Superior temporal gyrus (tissue), 1 donor: ENCODE measurements at regions not wholly inside any gene's neighbourhood (a gene's known extent, or its start where the extent isn't known, plus 50 kb on each side); places are given as distances from the start of the nearest gene placed in this dataset.

Experiments used
- DNase-seq: peaks from one replicate; pipeline ENCODE4 v3.0.0-alpha.2; 2016; ENCODE audit errors: extremely low spot score

- no peak for DNase-seq
These were observed 507.1 kb downstream of the TLE4 start for GRCh38 chr9:80078826-80079225.

GRCh38 chr9:80077059-80077458, 505.3 kb downstream of the TLE4 start:
- DNase-seq: no peak

- DNase-seq: no peak
These were observed 504.4 kb downstream of the TLE4 start for GRCh38 chr9:80076162-80076561.

- no peak for DNase-seq
These were observed 502.7 kb downstream of the TLE4 start for GRCh38 chr9:80074439-80074838.

DNA sequence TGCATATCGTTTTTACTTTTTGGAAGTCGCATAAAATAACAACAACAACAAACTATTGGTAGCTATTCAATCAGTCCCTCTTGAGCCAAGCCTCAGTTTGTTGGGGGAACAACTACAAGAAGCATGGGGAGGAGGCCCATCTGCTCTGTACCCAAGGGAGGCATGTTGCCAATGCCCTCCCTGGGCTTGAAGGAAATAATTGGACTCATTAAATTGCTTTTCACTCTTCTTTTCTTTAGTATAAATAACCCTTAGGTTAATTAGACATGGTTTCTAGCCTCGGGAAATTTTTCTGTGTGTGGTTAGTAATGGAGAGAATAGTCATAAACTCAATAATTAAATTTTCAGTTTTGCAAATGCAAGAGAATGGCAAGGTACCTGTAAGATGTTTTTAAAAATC, 500.7 kb downstream of the TLE4 start:
- no peak for DNase-seq

- no peak for DNase-seq
These were observed 498.4 kb downstream of the TLE4 start for GRCh38 chr9:80070071-80070742.

DNA sequence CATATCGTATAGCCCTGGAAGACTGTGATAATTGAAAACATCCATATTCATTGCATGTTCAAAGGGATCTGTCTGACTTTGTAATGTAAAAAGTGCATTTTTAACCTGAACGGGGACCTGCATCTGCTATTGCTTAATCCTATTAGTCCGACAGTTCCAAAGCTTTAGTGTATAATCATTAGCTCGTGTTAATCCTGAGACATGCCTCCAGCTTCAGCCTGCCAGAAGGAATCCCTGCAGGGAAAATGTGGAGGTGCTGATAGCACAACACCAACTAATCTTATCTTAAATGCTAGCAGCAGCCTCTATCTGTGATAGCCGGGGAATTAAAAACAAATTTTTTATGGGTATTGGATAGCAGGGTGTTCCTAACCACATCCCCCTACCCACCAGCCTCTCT, 495.2 kb downstream of the TLE4 start:
- DNase-seq: no peak

DNA sequence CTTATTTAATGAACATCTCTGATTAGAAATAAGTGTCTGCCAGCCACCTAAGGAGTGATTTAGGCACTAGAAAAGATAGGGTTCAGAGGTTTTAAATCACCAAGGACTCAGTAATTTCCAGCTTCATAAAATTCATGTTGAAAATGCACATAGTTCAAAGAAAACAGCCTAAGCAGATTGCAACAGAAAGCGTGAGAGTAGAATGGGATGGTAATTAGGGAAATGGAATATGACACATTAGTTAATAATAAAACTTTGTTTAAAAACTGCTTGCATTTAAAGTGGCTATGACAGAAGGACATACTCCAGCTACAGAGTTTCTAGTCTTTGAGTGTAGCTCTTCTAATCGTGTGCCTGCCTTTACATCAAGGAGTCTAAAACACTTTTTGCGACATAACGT, 490.8 kb downstream of the TLE4 start:
- DNase-seq: no peak

GRCh38 chr9:80061940-80062339, 490.2 kb downstream of the TLE4 start:
- no peak for DNase-seq

DNA sequence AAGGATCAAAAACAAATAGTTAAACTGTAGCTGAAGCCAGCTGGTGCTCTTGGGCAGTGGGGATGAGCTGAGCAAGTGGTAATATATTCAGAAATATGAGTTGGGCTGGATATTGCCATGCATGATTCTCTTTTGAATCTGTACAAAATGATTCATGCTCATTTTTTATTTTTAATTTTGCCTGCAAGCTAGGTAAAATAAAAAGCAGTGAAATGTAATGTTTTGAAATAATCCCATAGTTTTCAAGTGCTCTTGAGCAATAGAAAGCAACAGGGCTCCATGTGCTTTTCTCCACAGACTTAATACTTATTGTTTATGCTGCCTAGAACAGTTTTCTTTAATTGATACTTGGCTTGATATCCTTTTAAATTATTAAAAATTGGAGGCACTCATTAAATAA, 489.3 kb downstream of the TLE4 start:
- peak; percentile 15 for DNase-seq

GRCh38 chr9:80059979-80060378, 488.2 kb downstream of the TLE4 start:
- no peak for DNase-seq

- DNase-seq: no peak
These were observed 487.4 kb downstream of the TLE4 start for GRCh38 chr9:80059191-80059590.

DNA sequence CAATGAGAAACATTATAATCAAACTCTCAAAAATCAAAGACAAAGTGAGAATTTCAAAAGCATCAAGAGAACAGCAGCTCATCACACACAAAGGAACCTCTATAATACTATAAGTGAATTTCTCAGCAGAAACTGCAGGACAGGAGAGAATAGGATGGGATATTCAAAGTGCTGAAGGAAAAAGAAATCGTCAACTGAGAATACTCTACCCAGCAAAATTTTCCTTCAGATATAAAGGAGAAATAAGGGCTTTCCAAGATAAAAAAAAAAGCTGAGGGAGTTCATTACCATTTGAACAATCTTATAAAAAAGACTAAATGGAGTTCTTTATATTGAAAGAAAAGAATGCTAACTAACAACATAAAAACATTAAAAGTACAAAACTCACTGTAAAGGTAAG, 481.1 kb downstream of the TLE4 start:
- no peak for DNase-seq

DNA sequence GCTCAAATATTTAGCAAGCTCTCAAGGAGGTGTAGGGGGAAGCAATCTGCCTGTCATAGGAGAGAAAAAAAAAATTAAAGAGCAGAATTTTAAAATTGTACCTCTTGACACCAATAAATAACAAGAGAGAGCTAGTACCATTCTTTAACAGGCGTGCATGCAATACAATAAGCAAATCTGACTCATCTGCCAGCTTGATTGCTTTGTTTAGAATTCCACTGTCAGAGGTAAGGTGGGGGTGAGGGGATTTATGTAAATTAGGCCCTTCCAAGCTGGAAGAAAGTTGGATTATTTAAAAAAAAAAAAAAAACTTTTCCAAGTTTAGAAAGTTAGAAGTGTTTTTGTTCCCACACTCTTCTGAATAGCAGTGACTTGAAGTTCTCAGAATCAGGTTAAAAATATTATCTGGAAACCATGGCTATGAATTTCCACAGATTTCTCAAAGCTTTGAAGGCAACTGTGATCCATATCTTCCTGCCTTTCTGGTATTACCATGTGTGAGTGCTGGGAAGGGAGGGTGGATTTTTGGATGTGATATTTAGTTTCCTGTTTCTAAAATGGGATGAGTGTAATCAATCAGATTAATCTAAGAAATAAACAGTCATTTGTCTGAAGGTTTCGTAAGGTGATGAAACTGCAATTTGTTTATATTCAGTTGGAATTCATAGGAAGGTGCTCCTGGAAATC, 477.5 kb downstream of the TLE4 start:
- DNase-seq: no peak

GRCh38 chr9:80046481-80046880, 474.7 kb downstream of the TLE4 start:
- DNase-seq: no peak

DNA sequence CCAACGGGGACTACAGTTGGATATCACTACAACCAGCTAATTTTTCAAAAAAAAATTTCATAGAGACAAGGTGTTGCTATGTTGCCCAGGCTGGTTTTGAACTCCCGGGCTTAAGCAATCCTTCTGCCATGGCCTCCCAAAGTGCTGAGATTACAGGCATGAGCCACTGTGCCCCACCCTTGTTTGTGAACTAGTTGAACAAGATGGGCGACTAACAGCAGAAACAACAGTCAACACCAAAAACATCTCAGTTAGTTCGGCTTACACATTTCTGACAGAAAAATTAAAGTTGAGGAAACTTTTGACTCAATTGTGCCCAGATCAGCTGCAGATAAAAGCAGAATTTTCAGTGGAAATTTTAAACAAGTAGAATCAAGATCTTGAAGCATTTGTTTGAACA, 470.1 kb downstream of the TLE4 start:
- DNase-seq: no peak

GRCh38 chr9:80040457-80040856, 468.7 kb downstream of the TLE4 start:
- no peak for DNase-seq

GRCh38 chr9:80030801-80031200, 459.0 kb downstream of the TLE4 start:
- DNase-seq: no peak

- DNase-seq: no peak
These were observed 456.7 kb downstream of the TLE4 start for GRCh38 chr9:80028501-80028900.

GRCh38 chr9:80025796-80026520, 454.2 kb downstream of the TLE4 start:
- no peak for DNase-seq

- no peak for DNase-seq
These were observed 453.4 kb downstream of the TLE4 start for GRCh38 chr9:80025131-80025530.

DNA sequence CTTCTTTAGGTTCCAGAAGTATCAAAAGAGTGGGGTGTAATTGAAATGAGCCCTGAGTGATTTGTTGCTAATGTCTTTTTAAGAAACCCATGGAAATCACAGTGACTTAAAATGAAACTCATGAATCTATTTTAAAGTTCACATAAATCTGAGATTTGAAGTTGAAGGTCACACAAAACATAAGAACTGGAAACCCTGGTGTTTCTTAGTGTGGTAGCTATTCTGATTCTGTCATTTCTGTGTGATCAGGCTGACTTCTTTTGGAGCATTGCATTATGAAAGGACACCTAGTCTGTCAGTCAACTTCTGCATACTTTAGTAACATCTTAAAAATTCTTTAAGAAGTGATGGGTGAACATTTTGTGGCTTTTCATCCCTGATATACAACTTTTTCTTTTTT, 448.8 kb downstream of the TLE4 start:
- no peak for DNase-seq

GRCh38 chr9:80020056-80020455, 448.3 kb downstream of the TLE4 start:
- no peak for DNase-seq
